Adrenal gland (tissue), 9 donors: ENCODE measurements at regions not wholly inside any gene's neighbourhood (a gene's known extent, or its start where the extent isn't known, plus 50 kb on each side); places are given as distances from the start of the nearest gene placed in this dataset.

Source experiments
- DNase-seq, 7 donors: peaks; one replicate each; pipeline ENCODE4 v3.0.0-alpha.2; 2019 to 2020
- H3K27ac ChIP-seq, 5 donors: fragments of 200-600 bp; sonication (generic) in 4 of 5; 1 replicate in 3 of 5; 2 replicates in 2 of 5; pipeline versions ENCODE4 v1.5.1 to v1.8.0; 2016 to 2020; ENCODE audit warnings: mild to moderate bottlenecking in 1 of 5
- H3K27me3 ChIP-seq: fragments of 200-600 bp; 2 replicates; pipeline ENCODE4 v1.8.0; 2021
- H3K36me3 ChIP-seq, 2 donors: fragments of 200-600 bp; replicated peaks in 1 of 2; 1 replicate in 1 of 2; 2 replicates in 1 of 2; pipeline versions ENCODE4 v1.5.1 to v1.8.0; 2018 to 2022
- H3K4me1 ChIP-seq, 2 donors: fragments of 200-600 bp; replicated peaks in 1 of 2; 1 replicate in 1 of 2; 2 replicates in 1 of 2; pipeline versions ENCODE4 v1.5.1 to v1.8.0; 2018 to 2021
- H3K4me3 ChIP-seq, 4 donors: fragments of 200-600 bp; sonication (generic) in 3 of 4; one replicate each; pipeline ENCODE4 v1.5.1; 2016 to 2018
- H3K9me3 ChIP-seq, 3 donors: fragments of 200-600 bp; sonication (generic) in 1 of 3; replicated peaks in 1 of 3; 1 replicate in 2 of 3; 2 replicates in 1 of 3; pipeline versions ENCODE4 v1.5.1 to v1.8.0; 2016 to 2021
- CTCF ChIP-seq, 6 experiments: fragments of 450-650 bp in 4 of 6; fragments of 200-600 bp in 2 of 6; sonication (generic) in 1 of 6; IDR thresholded peaks; 1 replicate in 5 of 6; 2 replicates in 1 of 6; pipeline versions ENCODE4 v1.5.1 to v1.8.0; 2016 to 2021; ENCODE audit warnings: antibody characterized with exemption in 6 of 6, mild to moderate bottlenecking in 2 of 6, moderate library complexity in 1 of 6
- POLR2A ChIP-seq, 2 donors: fragments of 450-650 bp; IDR thresholded peaks; one replicate each; pipeline ENCODE4 v1.6.1; 2017; ENCODE audit warnings: antibody characterized with exemption in 2 of 2, mild to moderate bottlenecking in 2 of 2, moderate library complexity in 1 of 2
- WGBS, 4 donors: extraction: QIAGEN DNeasy Blood & Tissue Kit in 2 of 4; methylation state at CpG; one replicate each; pipeline versions ENCODE4 v1.1.5 to v1.1.7; 2013 to 2017; 5-methylcytosine and 5-hydroxymethylcytosine counted together
- intact Hi-C, 2 donors: fragments of 100-400 bp; cut with DNase I; formaldehyde crosslinking; loops; one replicate each; pipeline versions ENCODE4 v1.14.1 to v1.15.0; 2022 to 2023
- donor health status: healthy with polysubstance abuse.
- donor health status: Bipolar disorder and iron deficiency.
- donor health status: DM: yes; HTN: yes; CAD: no.
- donor health status: DM: no; HTN: no; CAD: no.
- donor health status: DM: no; HTN: no; CAD: no.

GRCh38 chr11:133660202-133660568 lies 127.9 kb upstream of the OPCML start:
- H3K9me3 ChIP-seq: no peaks in the 10 kb centered on the region
- WGBS, 4 donors: 55 to 62% (median 60%) methylated on average over 5 of the region's 5 CpGs
- H3K36me3 ChIP-seq: no peaks in the 10 kb centered on the region
- no peaks in the 10 kb centered on the region for H3K4me1 ChIP-seq
- H3K4me3 ChIP-seq: no peak overlapping the region
- intact Hi-C loops: no loop called here
- no peak for DNase-seq
- H3K27ac ChIP-seq: no peak overlapping the region
- H3K27me3 ChIP-seq: peaks cover 3% of the 10 kb centered on the region
- TF ChIP-seq CTCF (IDR thresholded peaks at IDR 0.05): no peak
- TF ChIP-seq POLR2A (IDR thresholded peaks at IDR 0.05): no peak

- H3K9me3 ChIP-seq: no peaks in the 10 kb centered on the region
- no peak overlapping the region for H3K4me3 ChIP-seq
- intact Hi-C loops: no loop called here
- H3K36me3 ChIP-seq: no peaks in the 10 kb centered on the region
- H3K27ac ChIP-seq: no peak overlapping the region
- WGBS, 4 donors: 38 to 49% (median 47%) methylated on average over 8 of the region's 8 CpGs
- peaks cover 3% of the 10 kb centered on the region for H3K27me3 ChIP-seq
- DNase-seq: no peak
- TF ChIP-seq CTCF (IDR thresholded peaks at IDR 0.05) (no peak), POLR2A (IDR thresholded peaks at IDR 0.05) (no peak)
- H3K4me1 ChIP-seq: no peaks in the 10 kb centered on the region
These were observed 127.4 kb upstream of the OPCML start for GRCh38 chr11:133659538-133660201.

- intact Hi-C loops: no loop called here
- 62 to 71% (median 66%) methylated on average over 3 of the region's 3 CpGs for WGBS, 4 donors
- Histone ChIP-seq H3K36me3 (no peaks in the 10 kb centered on the region), H3K4me3 (no peak overlapping the region), H3K9me3 (no peaks in the 10 kb centered on the region), H3K4me1 (no peaks in the 10 kb centered on the region), H3K27me3 (peaks cover 3% of the 10 kb centered on the region), H3K27ac (no peak overlapping the region)
- no peak for TF ChIP-seq POLR2A (IDR thresholded peaks at IDR 0.05)
- TF ChIP-seq CTCF (IDR thresholded peaks at IDR 0.05): no peak
- no peak for DNase-seq
These were observed 124.8 kb upstream of the OPCML start for GRCh38 chr11:133657054-133657453.

- Histone ChIP-seq H3K9me3 (no peaks in the 10 kb centered on the region), H3K36me3 (no peaks in the 10 kb centered on the region), H3K4me3 (no peak overlapping the region), H3K4me1 (no peaks in the 10 kb centered on the region), H3K27ac (no peak overlapping the region), H3K27me3 (peaks cover 3% of the 10 kb centered on the region)
- 71 to 83% (median 76%) methylated on average over 6 to 13 of the region's 13 CpGs for WGBS, 4 donors
- no peak for TF ChIP-seq CTCF (IDR thresholded peaks at IDR 0.05)
- TF ChIP-seq POLR2A (IDR thresholded peaks at IDR 0.05): no peak
- no peak for DNase-seq
- intact Hi-C loops: no loop called here
These were observed 123.9 kb upstream of the OPCML start for GRCh38 chr11:133656082-133656635.
